ENCODE measurements at regions not wholly inside any gene's neighbourhood (a gene's known extent, or its start where the extent isn't known, plus 50 kb on each side); places are given as distances from the start of the nearest gene placed in this dataset.
"Not testable (repeated sequence)": the region's sequence is repeated elsewhere in the genome, so short reads cannot be mapped to it uniquely, and the experiment has no call there.

GRCh38 chr7:8938044-8938805 lies 504.8 kb downstream of the NXPH1 start:
- peak; percentile 0 for DNase-seq

- DNase-seq = no peak
Measured at GRCh38 chr7:8939446-8939845, 506.0 kb downstream of the NXPH1 start.

GRCh38 chr7:8963722-8964121 lies 530.3 kb downstream of the NXPH1 start:
- DNase-seq = no peak

- DNase-seq = no peak
Measured at GRCh38 chr7:8965177-8965576, 531.8 kb downstream of the NXPH1 start.

- no peak for DNase-seq
Measured at GRCh38 chr7:8973601-8974000, 540.2 kb downstream of the NXPH1 start.

GRCh38 chr7:8975681-8976080 lies 542.3 kb downstream of the NXPH1 start:
- no peak for DNase-seq

- DNase-seq = no peak
Measured at GRCh38 chr7:8982338-8982992, 549.1 kb downstream of the NXPH1 start.

- no peak for DNase-seq
Measured at GRCh38 chr7:8985255-8985654, 551.8 kb downstream of the NXPH1 start.

GRCh38 chr7:8988267-8988666 lies 554.9 kb downstream of the NXPH1 start:
- DNase-seq = no peak

GRCh38 chr7:8991159-8991558 lies 557.8 kb downstream of the NXPH1 start:
- DNase-seq = no peak

GRCh38 chr7:8998762-8999161 lies 565.4 kb downstream of the NXPH1 start:
- DNase-seq = no peak

GRCh38 chr7:9013940-9014339 lies 580.5 kb downstream of the NXPH1 start:
- no peak for DNase-seq

- no peak for DNase-seq
Measured at GRCh38 chr7:9017286-9017685, 583.9 kb downstream of the NXPH1 start.

GRCh38 chr7:9022456-9022855 lies 589.0 kb downstream of the NXPH1 start:
- DNase-seq = no peak

- no peak for DNase-seq
Measured at GRCh38 chr7:9023675-9024294, 590.4 kb downstream of the NXPH1 start.

- no peak for DNase-seq
Measured at GRCh38 chr7:9026121-9026520, 592.7 kb downstream of the NXPH1 start.

GRCh38 chr7:9028012-9028411 lies 594.6 kb downstream of the NXPH1 start:
- DNase-seq = no peak

GRCh38 chr7:9029681-9030530 lies 596.5 kb downstream of the NXPH1 start:
- DNase-seq = no peak

- DNase-seq = no peak
Measured at GRCh38 chr7:9030976-9031375, 597.6 kb downstream of the NXPH1 start.

GRCh38 chr7:9031386-9031785 lies 598.0 kb downstream of the NXPH1 start:
- no peak for DNase-seq

GRCh38 chr7:9036080-9036479 lies 602.7 kb downstream of the NXPH1 start:
- no peak for DNase-seq

- no peak for DNase-seq
Measured at GRCh38 chr7:9071160-9071762, 637.9 kb downstream of the NXPH1 start.

GRCh38 chr7:9075774-9076173 lies 642.4 kb downstream of the NXPH1 start:
- DNase-seq = not testable (repeated sequence)

Measured in DMS79 (cell line).